Occipital lobe (tissue), 1 donor: ENCODE measurements at regions not wholly inside any gene's neighbourhood (a gene's known extent, or its start where the extent isn't known, plus 50 kb on each side); places are given as distances from the start of the nearest gene placed in this dataset.
"Not testable (repeated sequence)": the region's sequence is repeated elsewhere in the genome, so short reads cannot be mapped to it uniquely, and the experiment has no call there.

ENCODE experiments used
- DNase-seq: peaks from one replicate; lab custom pipeline; 2025; lab: John Stamatoyannopoulos, UW

DNA sequence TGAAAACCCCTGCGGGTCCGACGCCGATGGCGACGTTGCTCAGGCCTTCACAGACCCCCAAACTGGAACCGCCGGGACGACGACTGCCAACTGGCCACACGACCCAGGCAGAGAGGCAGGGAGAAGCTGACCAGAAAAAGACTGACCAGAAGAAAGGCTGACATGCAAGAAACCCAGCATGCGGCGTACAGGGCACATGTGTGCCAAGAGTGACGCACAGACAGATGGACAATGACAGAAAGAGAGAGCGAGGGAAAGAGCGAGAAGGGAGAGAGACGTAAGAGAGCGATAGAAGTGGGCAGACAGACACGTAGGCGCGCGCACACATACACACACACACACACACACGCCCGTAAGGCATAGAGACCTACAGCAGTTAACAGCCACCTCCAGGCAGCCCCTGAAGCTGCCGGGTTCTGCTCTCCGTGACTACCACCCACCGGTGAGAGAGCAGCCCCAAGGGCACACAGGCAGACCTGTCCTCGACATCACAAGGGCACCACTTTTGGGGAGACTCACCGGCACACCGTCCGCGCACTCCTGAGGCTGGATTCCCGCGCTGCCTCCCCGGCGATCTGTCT lies 67.2 kb upstream of the ZNF527 start:
- no peak for DNase-seq

- peak; percentile 22 for DNase-seq
Measured at GRCh38 chr19:37304190-37304883, 66.6 kb upstream of the ZNF527 start.

DNA sequence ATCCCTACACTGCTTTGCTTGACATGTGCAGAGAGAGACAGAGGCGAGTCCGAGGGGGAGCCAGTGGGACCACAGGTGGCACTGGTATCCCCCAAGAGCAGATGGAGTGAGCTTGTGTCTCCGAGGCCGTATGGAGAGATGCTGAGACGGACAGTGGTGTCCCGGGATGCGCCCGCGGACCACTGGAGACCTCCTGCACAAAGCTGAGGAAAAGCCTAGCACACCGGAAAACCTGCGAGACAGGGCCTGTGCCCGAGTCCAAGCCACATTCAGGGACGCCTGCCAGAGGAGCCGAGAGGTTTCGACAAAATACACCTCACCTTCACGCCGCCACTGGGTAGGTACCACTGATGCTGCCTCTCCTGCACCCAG lies 66.0 kb upstream of the ZNF527 start:
- DNase-seq = no peak

- no peak for DNase-seq
Measured at GRCh38 chr19:37306383-37306963, 64.4 kb upstream of the ZNF527 start.

- no peak for DNase-seq
Measured at GRCh38 chr19:37309834-37310575, 60.9 kb upstream of the ZNF527 start.

DNA sequence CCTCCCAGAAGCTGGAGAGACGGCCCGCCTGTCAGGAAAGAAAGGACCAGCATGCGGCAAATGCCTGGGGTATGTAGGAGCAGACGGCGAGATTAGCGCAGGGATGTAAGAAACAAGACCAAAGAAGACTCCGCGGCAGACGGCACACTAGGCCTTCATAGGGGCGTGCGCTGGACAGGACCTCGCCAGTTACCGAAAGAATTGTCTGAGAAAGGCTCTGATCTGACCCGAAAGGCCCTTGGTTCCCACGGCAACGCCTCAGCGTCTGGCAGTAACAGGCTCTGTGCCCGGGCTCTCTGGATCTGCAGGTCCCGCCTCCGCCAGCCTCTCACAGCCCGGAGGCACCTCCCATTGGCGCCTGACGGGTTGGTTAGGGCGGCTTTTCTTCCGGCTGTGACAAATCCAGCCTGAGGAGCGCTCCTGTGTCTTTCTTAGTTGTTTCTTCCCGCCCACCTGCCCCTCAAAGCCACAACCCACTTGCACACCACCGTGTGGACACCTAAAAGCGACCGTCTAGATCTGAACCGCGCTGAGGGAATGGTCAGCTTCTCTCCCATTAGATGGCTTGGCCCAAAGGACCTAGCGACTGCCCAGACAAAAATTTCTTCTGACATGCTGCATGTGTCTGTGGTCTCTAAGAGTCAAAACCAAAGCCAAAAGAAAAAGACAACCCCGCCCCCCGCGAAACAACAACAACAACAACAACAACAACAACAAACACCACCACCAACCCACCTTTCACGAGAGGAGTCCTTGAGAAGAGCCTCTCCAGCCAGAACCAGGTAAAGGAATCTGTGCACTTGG lies 58.2 kb upstream of the ZNF527 start:
- peak; percentile 78 for DNase-seq

DNA sequence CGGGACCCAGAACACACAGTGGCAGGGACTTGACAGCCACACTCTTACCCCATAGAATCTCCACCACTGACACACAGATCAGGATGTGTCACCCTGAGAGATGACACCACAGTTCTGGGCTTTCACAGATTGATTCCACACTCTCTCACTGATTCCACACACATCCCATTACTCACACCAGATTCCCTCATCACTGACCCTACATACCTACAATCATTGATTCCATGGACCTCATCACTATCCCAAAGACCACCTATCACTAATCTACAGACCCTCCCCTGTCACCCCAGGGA lies 57.6 kb upstream of the ZNF527 start:
- DNase-seq = no peak

DNA sequence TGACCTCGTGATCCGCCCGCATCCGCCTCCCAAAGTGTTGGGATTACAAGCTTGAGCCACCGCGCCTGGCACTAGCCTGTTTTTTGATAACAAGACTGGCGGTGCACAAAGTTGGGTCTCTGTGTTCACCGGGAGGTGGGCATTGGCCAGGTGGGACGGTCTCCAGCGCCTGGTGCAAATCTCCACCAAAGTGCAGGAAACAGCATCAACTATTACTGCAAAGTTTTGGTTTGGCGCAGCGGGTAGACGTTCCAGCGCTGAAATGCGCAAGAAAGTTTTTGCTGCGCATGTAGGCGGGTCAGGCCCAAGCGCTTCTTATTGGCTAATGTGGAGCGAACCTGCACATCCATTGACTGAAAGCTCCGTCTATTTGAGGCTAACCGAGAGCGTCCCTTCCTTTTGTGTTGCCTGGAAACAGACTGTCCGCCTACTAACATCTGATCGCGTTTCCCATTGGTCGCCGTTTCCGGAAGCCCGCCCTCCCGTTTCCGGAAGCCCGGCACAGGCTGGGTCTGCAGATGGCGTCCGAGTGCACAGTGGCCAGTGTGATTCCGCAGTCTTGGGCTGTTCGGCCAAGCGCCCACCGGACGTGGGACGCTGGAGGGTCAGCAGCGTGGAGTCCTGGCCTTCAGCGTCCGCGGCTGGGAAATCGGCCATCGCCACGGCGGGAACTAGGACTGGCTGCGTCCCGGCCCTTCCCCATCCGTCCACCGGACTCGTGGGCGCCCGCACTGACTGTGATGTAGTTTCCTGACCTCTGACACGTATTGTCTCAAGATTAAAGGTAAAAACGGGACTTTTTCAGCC lies 53.3 kb upstream of the ZNF527 start:
- peak; percentile 98 for DNase-seq

DNA sequence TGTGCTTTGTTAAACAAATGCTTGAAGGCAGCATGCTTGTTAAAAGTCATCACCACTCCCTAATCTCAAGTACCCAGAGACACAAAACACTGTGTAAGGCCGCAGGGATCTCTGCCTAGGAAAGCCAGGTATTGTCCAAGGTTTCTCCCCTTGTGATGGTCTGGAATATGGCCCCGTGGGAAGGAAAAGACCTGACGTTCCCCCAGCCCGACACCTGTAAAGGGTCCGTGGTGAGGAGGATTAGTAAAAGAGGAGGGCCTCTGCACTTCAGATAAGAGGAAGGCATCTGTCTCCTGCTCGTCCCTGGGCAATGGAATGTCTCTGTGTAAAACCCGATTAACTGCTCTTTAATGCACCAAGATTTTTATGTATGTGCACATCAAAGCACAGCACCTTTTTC lies 49.9 kb upstream of the ZNF527 start:
- DNase-seq = not testable (repeated sequence)
